Calu3 (cell line): ENCODE measurements at regions not wholly inside any gene's neighbourhood (a gene's known extent, or its start where the extent isn't known, plus 50 kb on each side); places are given as distances from the start of the nearest gene placed in this dataset.

Experiments
- BruUV-seq: library from RNA; stranded (reverse); fragments of 400-500 nt; replicated peaks from 2 replicates; lab custom pipeline; 2021; lab: Mats Ljungman, UMichigan
- CTCF ChIA-PET: fragments of 300-600 bp; sonication (Branson Sonifier 250); formaldehyde crosslinking; loops from one replicate; lab custom pipeline; 2022; ENCODE audit warnings: antibody characterized with exemption; lab: Charles Lee
- DNase-seq: peaks from one replicate; pipeline ENCODE4 v3.0.0; 2022
- H3K27ac Mint-ChIP-seq: one replicate; pipeline ENCODE4 v1.8.0; 2022; ENCODE audit warnings: mixed read lengths; ENCODE audit not compliant: unreplicated experiment
- H3K27me3 Mint-ChIP-seq: one replicate; pipeline ENCODE4 v1.8.0; 2022; ENCODE audit warnings: mixed read lengths; ENCODE audit not compliant: unreplicated experiment
- H3K36me3 Mint-ChIP-seq: one replicate; pipeline ENCODE4 v1.8.0; 2022; ENCODE audit warnings: mild to moderate bottlenecking, moderate library complexity, mixed read lengths; ENCODE audit not compliant: insufficient read depth, unreplicated experiment
- H3K4me1 Mint-ChIP-seq: one replicate; pipeline ENCODE4 v1.8.0; 2022; ENCODE audit warnings: mild to moderate bottlenecking, low read depth, mixed read lengths; ENCODE audit not compliant: unreplicated experiment
- H3K4me3 Mint-ChIP-seq: one replicate; pipeline ENCODE4 v1.8.0; 2022; ENCODE audit warnings: mild to moderate bottlenecking, low read depth, moderate library complexity, mixed read lengths; ENCODE audit not compliant: unreplicated experiment
- H3K9me3 Mint-ChIP-seq: one replicate; pipeline ENCODE4 v1.8.0; 2022; ENCODE audit warnings: low read depth, mixed read lengths; ENCODE audit not compliant: unreplicated experiment
- CTCF ChIP-seq: fragments of 200-600 bp; IDR thresholded peaks from one replicate; pipeline ENCODE4 v1.8.0; 2022; ENCODE audit warnings: antibody characterized with exemption; ENCODE audit not compliant: unreplicated experiment
- intact Hi-C: fragments of 100-400 bp; cut with micrococcal nuclease; formaldehyde crosslinking; loops from one replicate; pipeline ENCODE4 v1.10.0; 2022; ENCODE audit not compliant: unreplicated experiment

DNA sequence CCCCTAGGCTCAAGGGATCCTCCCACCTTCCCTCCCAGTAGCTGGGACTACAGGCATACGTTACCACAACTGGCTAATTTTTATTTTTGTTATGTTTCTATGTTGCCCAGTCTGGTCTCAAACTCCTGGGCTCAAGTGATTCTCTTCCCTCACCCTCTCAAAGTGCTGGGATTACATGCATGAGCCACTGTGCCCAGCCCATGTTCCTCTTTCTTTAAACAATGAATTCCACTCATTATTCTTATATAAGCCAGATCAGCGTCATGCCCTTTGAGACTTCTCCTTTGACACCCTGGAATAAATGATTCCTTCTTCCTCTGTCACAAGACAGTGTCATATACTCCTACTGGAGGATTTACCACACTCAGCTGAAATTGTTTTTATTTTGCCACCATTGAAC lies 519.9 kb upstream of the SPRY2 start:
- H3K27me3 Mint-ChIP-seq = no peaks in the 10 kb centered on the region
- CTCF ChIA-PET = no interaction called here
- H3K4me3 Mint-ChIP-seq = no peak overlapping the region
- intact Hi-C loops = no loop called here
- no TSS peak for BruUV-seq
- H3K9me3 Mint-ChIP-seq = no peaks in the 10 kb centered on the region
- H3K27ac Mint-ChIP-seq = no peak overlapping the region
- no peak for DNase-seq
- H3K4me1 Mint-ChIP-seq = no peaks in the 10 kb centered on the region
- no peak for TF ChIP-seq CTCF
- H3K36me3 Mint-ChIP-seq = no peaks in the 10 kb centered on the region

DNA sequence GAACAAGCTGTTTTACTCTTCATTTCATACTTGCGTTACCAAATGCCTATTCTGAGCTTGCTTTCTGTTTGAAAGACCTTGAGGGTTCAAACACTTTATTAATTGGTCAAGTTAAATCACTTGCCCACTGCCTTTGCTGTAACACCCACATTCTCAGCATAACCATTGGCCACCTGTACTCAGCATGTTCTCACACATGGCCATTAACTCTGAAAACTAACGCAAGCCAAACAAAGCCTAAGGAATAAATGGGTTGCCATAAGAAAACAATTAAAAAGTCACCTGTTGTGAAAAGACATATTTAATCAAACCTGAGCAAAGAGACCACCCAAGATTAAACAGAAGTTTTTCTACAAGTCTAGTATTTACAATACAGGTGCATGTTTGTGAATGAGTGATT lies 517.2 kb upstream of the SPRY2 start:
- no peaks in the 10 kb centered on the region for H3K4me1 Mint-ChIP-seq
- no peaks in the 10 kb centered on the region for H3K36me3 Mint-ChIP-seq
- no peak overlapping the region for H3K4me3 Mint-ChIP-seq
- no peaks in the 10 kb centered on the region for H3K27me3 Mint-ChIP-seq
- BruUV-seq = no TSS peak
- no peak for TF ChIP-seq CTCF
- CTCF ChIA-PET = no interaction called here
- intact Hi-C loops = no loop called here
- no peaks in the 10 kb centered on the region for H3K9me3 Mint-ChIP-seq
- no peak for DNase-seq
- no peak overlapping the region for H3K27ac Mint-ChIP-seq

DNA sequence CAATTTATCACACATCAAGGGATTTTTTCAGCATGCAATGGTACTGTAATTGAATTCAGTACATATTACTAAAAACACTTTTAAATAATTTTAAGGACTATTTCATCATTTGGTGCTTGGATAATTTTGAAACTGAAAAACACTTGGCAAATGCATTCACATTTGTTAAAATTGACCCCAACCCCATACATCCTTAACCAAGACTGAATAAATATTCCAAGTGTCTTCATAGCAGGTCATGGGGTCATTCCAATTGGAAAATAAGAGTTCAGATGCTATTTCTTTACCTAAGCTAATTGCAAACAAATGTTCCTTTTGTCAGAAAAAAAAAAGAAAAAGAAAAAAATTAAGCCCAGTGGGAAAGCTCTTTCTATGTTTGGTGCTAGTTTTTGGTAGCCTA lies 516.4 kb upstream of the SPRY2 start:
- intact Hi-C loops = no loop called here

GRCh38 chr13:80850771-80851170 lies 509.8 kb upstream of the SPRY2 start:
- intact Hi-C loops = no loop called here
- CTCF ChIA-PET = no interaction called here

More for the DNA sequence above, 516.4 kb upstream of the SPRY2 start:
- Mint-ChIP-seq H3K27me3 (no peaks in the 10 kb centered on the region), H3K36me3 (no peaks in the 10 kb centered on the region), H3K27ac (no peak overlapping the region), H3K4me1 (no peaks in the 10 kb centered on the region), H3K9me3 (no peaks in the 10 kb centered on the region), H3K4me3 (no peak overlapping the region)
- BruUV-seq = no TSS peak
- CTCF ChIA-PET = no interaction called here
- no peak for DNase-seq
- TF ChIP-seq CTCF = no peak

More at GRCh38 chr13:80850771-80851170, 509.8 kb upstream of the SPRY2 start:
- BruUV-seq = no TSS peak
- H3K27ac Mint-ChIP-seq = no peak overlapping the region
- no peak for TF ChIP-seq CTCF
- no peak overlapping the region for H3K4me3 Mint-ChIP-seq
- H3K9me3 Mint-ChIP-seq = no peaks in the 10 kb centered on the region
- no peaks in the 10 kb centered on the region for H3K36me3 Mint-ChIP-seq
- no peaks in the 10 kb centered on the region for H3K27me3 Mint-ChIP-seq
- no peaks in the 10 kb centered on the region for H3K4me1 Mint-ChIP-seq
- no peak for DNase-seq
